Vagina (tissue), 2 donors: ENCODE measurements at regions not wholly inside any gene's neighbourhood (a gene's known extent, or its start where the extent isn't known, plus 50 kb on each side); places are given as distances from the start of the nearest gene placed in this dataset.
"Not testable (repeated sequence)": the region's sequence is repeated elsewhere in the genome, so short reads cannot be mapped to it uniquely, and the experiment has no call there.

Source experiments
- DNase-seq, 2 donors: peaks; one replicate each; pipeline ENCODE4 v3.0.0-alpha.2; 2017; ENCODE audit errors: extremely low spot score in 2 of 2
- H3K27ac ChIP-seq: fragments of 200-600 bp; sonication (generic); one replicate; pipeline ENCODE4 v1.5.1; 2019
- H3K27me3 ChIP-seq: fragments of 200-600 bp; sonication (generic); one replicate; pipeline ENCODE4 v1.5.1; 2019
- H3K36me3 ChIP-seq, 2 donors: fragments of 200-600 bp; sonication (generic); one replicate each; pipeline ENCODE4 v1.5.1; 2017 to 2019
- H3K4me1 ChIP-seq: fragments of 200-600 bp; sonication (generic); one replicate; pipeline ENCODE4 v1.5.1; 2019
- H3K4me3 ChIP-seq, 2 donors: fragments of 200-600 bp; sonication (generic); 1 replicate in 1 of 2; 2 replicates in 1 of 2; pipeline ENCODE4 v1.5.1; 2016 to 2019
- H3K9me3 ChIP-seq: fragments of 200-600 bp; sonication (generic); one replicate; pipeline ENCODE4 v1.5.1; 2019
- CTCF ChIP-seq, 3 experiments: fragments of 450-650 bp in 2 of 3; fragments of 200-600 bp in 1 of 3; sonication (generic) in 1 of 3; IDR thresholded peaks; one replicate each; pipeline ENCODE4 v1.5.1; 2017 to 2019; ENCODE audit warnings: antibody characterized with exemption in 3 of 3, mild to moderate bottlenecking in 2 of 3, moderate library complexity in 2 of 3
- POLR2A ChIP-seq, 2 donors: fragments of 450-650 bp; IDR thresholded peaks; one replicate each; pipeline ENCODE4 v1.6.1; 2017; ENCODE audit warnings: antibody characterized with exemption in 2 of 2, mild to moderate bottlenecking in 2 of 2, moderate library complexity in 2 of 2
- POLR2AphosphoS5 ChIP-seq, 2 donors: sonication (generic); formaldehyde crosslinking; IDR thresholded peaks; one replicate each; pipeline ENCODE4 v1.9.0; 2017; ENCODE audit warnings: antibody characterized with exemption in 2 of 2, mild to moderate bottlenecking in 2 of 2, low read depth in 1 of 2; ENCODE audit not compliant: insufficient read depth in 1 of 2
- intact Hi-C: fragments of 100-400 bp; cut with DNase I; formaldehyde crosslinking; loops from one replicate; pipeline ENCODE4 v1.15.1; 2023

- Histone ChIP-seq H3K36me3 (no peaks in the 10 kb centered on the region), H3K9me3 (no peaks in the 10 kb centered on the region), H3K4me1 (no peaks in the 10 kb centered on the region), H3K4me3 (no peak overlapping the region), H3K27ac (no peak overlapping the region), H3K27me3 (no peaks in the 10 kb centered on the region)
- intact Hi-C loops, result no loop called here
- DNase-seq, result no peak
- no peak for TF ChIP-seq POLR2A (IDR thresholded peaks at IDR 0.05)
- no peak for TF ChIP-seq POLR2AphosphoS5 (IDR thresholded peaks at IDR 0.05; ENCODE audit: insufficient read depth in 1 of 2, low read depth in 1 of 2)
- no peak for TF ChIP-seq CTCF (IDR thresholded peaks at IDR 0.05)
Measured at GRCh38 chr12:73547421-73547820, 990.2 kb upstream of the ATXN7L3B start.

- no peaks in the 10 kb centered on the region for H3K4me1 ChIP-seq
- TF ChIP-seq CTCF (IDR thresholded peaks at IDR 0.05) (no peak), POLR2AphosphoS5 (IDR thresholded peaks at IDR 0.05; ENCODE audit: insufficient read depth in 1 of 2, low read depth in 1 of 2) (no peak), POLR2A (IDR thresholded peaks at IDR 0.05) (no peak)
- H3K4me3 ChIP-seq, result no peak overlapping the region
- no peaks in the 10 kb centered on the region for H3K9me3 ChIP-seq
- no peak overlapping the region for H3K27ac ChIP-seq
- no peak for DNase-seq
- H3K27me3 ChIP-seq, result no peaks in the 10 kb centered on the region
- H3K36me3 ChIP-seq, result no peaks in the 10 kb centered on the region
- intact Hi-C loops, result no loop called here
Measured at GRCh38 chr12:73585136-73585535, 952.5 kb upstream of the ATXN7L3B start.

DNA sequence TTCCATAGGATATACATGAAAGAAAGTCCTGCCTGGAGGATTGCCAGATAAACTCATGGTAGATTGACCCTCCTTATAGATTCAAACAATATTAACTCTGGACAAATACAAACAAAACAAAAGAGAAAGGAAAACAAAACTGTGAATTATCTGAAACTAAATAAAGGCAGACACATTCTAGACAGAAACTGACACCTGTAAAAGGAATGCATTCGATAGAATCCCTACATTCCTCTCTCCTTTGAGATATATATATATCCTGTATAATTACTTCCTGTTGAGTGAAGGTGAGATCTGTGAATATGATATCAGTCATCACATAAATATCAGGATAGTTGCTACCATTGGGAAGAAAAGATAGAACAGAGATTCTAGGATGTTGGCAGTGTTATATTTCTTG, 948.4 kb upstream of the ATXN7L3B start:
- H3K27me3 ChIP-seq, result no peaks in the 10 kb centered on the region
- DNase-seq, result no peak
- H3K36me3 ChIP-seq, result no peaks in the 10 kb centered on the region
- intact Hi-C loops, result no loop called here
- no peak overlapping the region for H3K27ac ChIP-seq
- no peaks in the 10 kb centered on the region for H3K4me1 ChIP-seq
- no peak for TF ChIP-seq CTCF (IDR thresholded peaks at IDR 0.05)
- no peak for TF ChIP-seq POLR2A (IDR thresholded peaks at IDR 0.05)
- TF ChIP-seq POLR2AphosphoS5 (IDR thresholded peaks at IDR 0.05; ENCODE audit: insufficient read depth in 1 of 2, low read depth in 1 of 2), result no peak
- H3K9me3 ChIP-seq, result no peaks in the 10 kb centered on the region
- no peak overlapping the region for H3K4me3 ChIP-seq

DNA sequence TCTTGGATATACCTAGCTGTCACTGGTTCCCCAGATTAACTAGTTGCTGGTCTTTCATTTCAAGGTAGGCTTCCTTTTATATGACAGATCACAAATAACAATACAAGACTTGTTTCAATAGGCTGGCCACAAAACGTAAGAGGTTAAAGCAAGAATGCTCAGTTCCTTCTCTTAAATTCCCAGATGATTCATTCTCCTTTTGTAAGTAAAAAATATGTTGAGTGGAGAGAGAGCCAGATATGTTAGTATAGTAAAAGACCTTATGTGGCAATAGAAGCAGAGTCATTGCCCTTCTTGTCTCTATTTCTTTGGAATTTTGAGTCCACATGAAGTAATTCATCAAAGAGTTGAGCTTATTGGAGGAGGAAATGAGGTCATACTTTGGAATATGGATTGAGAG, 939.0 kb upstream of the ATXN7L3B start:
- no peak for DNase-seq
- no peaks in the 10 kb centered on the region for H3K27me3 ChIP-seq
- H3K27ac ChIP-seq, result no peak overlapping the region
- no peak overlapping the region for H3K4me3 ChIP-seq
- no peak for TF ChIP-seq CTCF (IDR thresholded peaks at IDR 0.05)
- no peak for TF ChIP-seq POLR2AphosphoS5 (IDR thresholded peaks at IDR 0.05; ENCODE audit: insufficient read depth in 1 of 2, low read depth in 1 of 2)
- TF ChIP-seq POLR2A (IDR thresholded peaks at IDR 0.05), result no peak
- H3K4me1 ChIP-seq, result no peaks in the 10 kb centered on the region
- intact Hi-C loops, result no loop called here
- no peaks in the 10 kb centered on the region for H3K9me3 ChIP-seq
- no peaks in the 10 kb centered on the region for H3K36me3 ChIP-seq

- no peak for DNase-seq
- TF ChIP-seq POLR2AphosphoS5 (IDR thresholded peaks at IDR 0.05; ENCODE audit: insufficient read depth in 1 of 2, low read depth in 1 of 2) (no peak), POLR2A (IDR thresholded peaks at IDR 0.05) (no peak), CTCF (IDR thresholded peaks at IDR 0.05) (no peak)
- no peak overlapping the region for H3K27ac ChIP-seq
- H3K4me3 ChIP-seq, result no peak overlapping the region
- no peaks in the 10 kb centered on the region for H3K9me3 ChIP-seq
- intact Hi-C loops, result no loop called here
- H3K4me1 ChIP-seq, result no peaks in the 10 kb centered on the region
- no peaks in the 10 kb centered on the region for H3K36me3 ChIP-seq
- H3K27me3 ChIP-seq, result no peaks in the 10 kb centered on the region
Measured at GRCh38 chr12:73599268-73599667, 938.4 kb upstream of the ATXN7L3B start.

DNA sequence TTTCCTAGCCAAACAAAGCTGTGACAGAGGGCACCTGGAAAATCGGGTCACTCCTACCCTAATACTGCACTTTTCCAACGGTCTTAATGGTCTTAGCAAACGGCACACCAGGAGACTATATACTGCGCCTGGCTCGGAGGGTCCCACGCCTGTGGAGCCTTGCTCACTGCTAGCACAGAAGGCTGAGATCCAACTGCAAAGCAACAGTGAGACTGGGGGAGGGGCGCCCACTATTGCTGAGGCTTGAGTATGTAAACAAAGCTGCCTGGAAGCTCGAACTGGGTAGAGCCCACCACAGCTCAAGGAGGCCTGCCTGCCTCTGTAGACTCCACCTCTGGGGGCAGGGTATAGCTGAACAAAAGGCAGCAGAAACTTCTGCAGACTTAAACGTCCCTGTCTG, 931.7 kb upstream of the ATXN7L3B start:
- intact Hi-C loops, H3K36me3 ChIP-seq, DNase-seq, H3K27ac ChIP-seq, H3K4me1 ChIP-seq, H3K4me3 ChIP-seq, H3K9me3 ChIP-seq, H3K27me3 ChIP-seq: not testable (repeated sequence)
